HG03442 (cell line): ENCODE measurements at regions not wholly inside any gene's neighbourhood (a gene's known extent, or its start where the extent isn't known, plus 50 kb on each side); places are given as distances from the start of the nearest gene placed in this dataset.
A peak's percentile ranks its signal among the peaks of the same experiment; 100 is the strongest.
"Not testable (repeated sequence)": the region's sequence is repeated elsewhere in the genome, so short reads cannot be mapped to it uniquely, and the experiment has no call there.

Experiments used
- ATAC-seq: cut with Tn5 transposase; IDR thresholded peaks from one replicate; pipeline ENCODE4 v1.9.1; 2021; ENCODE audit warnings: mild to moderate bottlenecking, moderate library complexity; ENCODE audit not compliant: unreplicated experiment

DNA sequence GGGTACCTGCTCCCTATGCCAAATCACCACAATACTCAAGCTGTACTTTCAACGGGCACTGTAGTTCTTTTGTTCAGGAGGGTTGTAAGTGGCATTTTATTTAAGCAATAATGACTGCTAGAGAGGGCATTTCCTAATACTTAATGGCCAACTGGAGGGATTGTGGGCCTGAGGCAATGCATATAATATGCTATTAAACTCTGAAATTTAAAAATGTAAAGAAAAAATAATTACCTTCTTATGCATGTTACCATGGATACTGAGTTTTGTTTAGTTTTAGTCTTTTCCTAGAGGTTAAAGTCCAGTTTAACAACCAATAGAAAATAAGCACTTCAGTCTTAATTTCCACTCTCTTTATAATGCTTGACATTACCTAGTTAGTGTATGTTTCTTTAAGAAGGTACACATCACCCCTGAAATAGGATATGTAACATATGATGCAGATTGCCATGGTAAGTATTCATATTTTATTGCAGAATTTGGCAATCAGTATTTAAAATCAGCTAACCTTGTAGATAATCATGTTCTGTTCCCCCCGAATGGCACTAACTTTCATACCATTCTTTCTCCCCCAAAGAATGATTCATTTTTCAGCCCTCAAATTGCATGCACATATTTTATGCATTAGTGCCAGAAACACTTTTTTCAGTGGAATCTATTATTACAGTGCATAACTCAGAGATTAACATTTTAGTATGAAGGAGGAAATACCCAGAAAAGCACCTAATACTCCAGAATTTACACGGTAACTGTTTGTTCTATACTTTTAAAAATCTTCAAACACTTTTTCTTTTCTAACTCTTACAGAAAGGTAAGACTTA is 90.3 kb upstream of the ZNF438 start:
- ATAC-seq: no peak

DNA sequence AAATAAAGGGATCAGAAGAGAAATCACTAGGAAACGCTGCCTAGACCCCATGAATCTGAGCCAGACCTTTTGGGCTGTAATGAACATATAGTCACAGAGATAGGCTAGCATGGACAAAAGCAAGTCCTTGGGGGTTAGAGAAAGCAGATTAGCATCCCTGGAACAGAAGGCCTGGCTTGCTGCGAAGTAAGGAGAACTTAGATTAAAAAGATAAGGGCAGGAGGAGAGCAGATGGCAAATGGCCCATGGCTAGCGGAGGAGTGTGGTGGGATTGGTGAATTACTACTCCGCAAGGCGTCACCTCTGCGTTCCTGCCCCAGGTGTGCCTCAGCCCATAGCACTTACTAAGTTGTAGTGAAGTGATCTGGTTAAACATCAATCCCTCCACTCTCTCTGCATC is 92.3 kb upstream of the ZNF438 start:
- ATAC-seq: no peak

DNA sequence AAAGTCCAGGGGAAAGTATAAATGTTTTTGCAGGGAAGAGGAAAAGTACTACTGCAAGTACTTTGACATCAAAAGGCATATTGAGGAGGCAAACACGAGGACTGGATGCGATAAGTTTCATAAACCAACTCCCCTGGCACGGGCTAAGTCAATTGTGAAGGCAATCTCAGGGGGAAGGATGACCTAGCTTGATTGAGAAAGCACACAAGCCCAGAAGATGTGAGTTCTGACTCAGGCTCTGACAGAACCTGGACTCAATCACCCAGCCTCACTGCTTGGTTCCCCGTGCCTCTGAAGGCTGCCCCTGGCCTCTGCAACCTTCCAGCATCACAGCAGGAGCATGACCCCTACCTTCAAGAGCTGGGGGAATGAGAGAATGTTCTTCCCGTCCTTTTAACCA is 93.2 kb upstream of the ZNF438 start:
- no peak for ATAC-seq

DNA sequence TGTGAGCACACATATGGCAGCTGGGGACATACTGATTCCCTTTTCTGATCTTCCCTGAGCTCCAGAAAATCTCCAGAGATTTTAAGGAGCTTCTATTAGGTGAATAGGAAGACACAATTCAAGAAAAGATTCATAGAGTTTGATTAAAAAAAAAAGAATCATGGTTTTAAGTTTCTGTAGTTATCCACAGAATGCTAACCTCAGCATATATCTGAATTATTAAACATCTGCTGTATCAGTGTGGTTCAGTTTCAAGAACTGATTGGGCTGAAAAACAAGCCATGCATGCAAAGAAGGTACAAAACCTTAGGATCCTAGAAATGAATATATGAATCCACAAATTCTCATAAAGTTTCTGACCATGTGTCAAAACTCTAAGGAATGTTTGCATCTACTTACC is 94.1 kb upstream of the ZNF438 start:
- no peak for ATAC-seq

DNA sequence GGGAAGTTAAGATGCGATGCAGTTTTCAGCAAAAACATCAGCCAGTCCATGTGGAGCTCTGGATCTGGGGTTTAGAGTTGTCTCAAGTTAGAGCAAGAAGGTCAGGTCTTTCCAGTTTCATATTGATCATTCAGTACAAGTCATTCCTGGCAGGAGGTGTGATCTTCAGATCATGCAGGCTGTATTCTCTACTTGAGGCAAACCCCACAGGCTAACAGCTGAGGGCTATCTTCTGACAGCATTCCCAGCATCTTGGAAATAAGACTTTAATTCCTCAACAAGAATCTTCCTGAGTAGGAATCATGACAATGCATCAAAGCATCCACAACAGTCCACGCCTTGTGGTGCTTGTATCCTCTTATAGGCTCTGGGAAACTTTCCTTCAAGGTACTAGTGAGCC is 94.9 kb upstream of the ZNF438 start:
- no peak for ATAC-seq

DNA sequence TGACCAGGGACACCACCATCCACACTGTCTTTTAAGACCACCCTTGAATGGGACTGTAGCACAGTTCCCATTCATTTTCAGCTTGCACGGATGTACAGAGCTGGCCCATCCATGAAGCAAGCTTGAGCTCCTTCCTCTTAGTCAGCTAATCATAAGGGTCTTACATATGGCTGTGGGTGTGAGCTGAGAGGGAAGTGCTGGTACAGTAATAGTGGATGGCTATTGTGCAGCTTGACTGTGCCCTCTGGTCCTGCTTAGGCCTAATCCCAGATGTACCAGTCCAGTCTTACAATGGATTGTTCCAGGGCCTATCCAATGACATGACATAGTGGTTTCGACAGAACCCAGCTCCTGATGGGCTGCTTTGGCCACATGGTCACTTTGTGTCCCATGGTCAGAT is 96.9 kb upstream of the ZNF438 start:
- ATAC-seq: no peak

DNA sequence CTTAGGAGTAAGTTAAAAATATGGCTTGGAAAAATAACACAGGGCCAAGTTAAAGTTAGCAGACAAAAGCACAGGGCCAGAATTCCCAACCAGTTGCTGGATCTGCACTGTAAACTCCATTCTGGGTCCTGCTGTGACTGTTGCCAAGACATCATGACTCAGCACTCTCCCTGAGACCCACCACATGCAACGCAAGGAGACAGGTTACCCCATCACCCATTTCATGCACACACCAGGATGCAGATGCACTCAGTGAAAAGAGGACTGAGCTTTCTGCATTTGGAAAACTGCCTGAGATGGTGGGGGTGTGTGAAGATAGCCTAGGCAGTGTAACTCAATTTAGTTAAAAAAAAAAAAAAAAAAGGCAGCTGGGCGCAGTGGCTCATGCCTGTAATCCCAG is 97.6 kb upstream of the ZNF438 start:
- no peak for ATAC-seq

DNA sequence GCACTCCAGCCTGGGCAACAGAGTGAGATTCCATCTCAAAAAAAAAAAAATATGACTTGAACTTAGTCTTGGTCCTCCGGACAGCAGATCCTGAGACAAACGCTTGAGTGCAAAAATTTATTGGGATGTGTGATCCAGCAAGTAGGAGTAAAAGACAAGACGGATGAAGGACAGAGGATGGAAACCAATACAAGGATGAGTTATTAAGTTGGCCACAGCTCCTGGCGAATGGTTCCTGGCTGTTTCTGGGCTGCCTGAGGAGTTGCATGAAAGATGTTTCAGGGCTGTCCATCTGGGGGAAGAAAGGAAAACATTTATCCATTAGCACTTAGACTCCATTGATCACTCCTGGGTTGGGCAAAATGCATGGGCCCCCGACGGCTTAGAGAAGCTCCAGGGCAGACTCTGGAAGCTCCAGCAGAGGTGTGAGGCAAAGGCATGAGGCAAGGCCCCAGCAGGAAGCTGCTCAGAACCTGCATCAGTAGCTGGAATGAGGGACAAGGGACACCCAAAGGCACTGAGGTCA is 98.3 kb upstream of the ZNF438 start:
- no peak for ATAC-seq

DNA sequence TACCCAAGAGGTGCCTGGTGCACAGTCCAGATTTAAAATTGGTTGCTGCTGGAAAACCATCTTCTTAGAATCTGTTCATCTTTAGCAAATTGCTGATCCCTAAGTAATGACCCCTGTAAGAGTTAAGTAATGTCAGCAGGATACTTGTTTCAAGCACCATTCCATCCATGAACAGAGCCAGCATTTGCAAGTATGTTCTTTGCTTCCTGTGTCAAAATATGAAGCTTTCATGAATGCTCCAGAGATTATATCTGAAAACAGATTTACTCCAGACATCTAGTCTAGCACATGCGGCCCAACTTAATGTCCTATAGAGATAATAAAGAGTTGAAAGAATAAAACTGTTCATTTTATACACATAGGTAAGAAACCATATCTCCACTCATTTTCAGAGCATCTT is 98.7 kb upstream of the ZNF438 start:
- ATAC-seq: no peak

DNA sequence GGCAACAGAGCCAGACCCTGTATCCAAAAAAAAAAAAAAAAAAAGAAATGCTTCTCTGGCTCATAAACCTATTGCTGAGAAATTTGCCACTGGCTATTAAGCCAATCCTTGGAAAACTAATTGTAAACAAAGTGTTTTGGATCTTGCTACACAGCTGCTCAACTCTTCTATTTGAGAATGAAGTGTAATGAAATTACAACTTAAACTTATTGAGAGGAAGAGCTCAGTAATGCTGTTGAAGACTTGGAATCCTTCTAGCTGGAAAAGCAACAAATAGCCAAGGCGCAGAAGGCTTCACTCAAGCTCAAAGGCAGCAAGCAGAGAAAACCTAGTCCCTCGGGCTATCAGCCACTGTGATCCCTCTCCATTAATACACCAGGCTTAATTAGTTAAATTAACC is 99.6 kb upstream of the ZNF438 start:
- ATAC-seq: no peak

DNA sequence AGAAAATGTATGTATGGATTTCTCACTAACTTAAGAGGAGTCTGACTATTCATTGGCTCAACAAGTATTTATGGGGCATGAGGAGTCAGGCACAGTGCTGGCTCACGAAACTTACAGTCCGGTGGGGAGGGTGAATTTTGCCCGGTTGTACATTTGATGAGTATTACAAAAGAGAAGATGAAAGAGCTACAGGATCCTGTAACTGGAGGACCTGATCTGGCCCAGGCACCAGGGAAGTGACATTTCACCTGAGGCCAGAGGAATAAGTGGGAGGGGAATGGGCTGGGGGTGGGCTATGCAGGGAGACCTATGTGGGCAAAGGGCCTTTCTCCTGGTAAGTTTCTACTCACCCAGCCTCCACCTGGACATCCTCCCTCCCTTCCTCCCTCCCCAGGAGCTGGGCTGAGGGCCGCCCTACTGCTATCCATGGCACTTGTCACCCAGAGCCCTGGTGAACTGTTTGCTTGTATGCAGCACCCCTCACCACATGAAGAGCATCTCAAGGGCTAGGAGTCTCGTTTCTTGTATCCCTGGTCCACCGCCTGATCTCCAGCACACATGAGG is 101.1 kb upstream of the ZNF438 start:
- ATAC-seq: no peak

DNA sequence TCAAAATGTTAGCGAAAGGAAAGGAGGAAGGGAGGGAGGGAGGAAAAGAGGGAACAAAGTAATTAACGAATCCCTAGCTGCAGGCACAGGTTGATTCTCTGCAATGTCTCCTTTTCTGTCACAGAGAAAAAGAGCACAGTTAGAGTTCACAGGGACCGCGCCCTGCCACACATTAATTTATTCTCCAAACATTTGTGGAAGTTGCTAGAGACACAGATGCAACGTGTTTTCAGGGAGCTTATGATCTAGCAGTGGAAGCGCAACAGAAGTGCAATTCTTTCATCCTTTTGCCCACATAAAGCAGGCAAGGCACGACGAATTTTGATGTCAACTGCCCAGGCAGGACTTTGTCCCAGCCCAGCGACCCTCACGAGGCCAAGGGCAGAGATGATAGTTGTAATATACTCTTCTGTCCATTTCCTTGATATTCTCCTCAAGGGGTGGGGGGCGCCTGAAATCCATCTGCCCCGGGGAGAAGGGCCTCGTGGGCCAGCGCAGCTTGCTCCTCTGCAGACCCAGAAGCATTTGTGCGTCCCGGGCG is 101.7 kb upstream of the ZNF438 start:
- ATAC-seq: no peak

DNA sequence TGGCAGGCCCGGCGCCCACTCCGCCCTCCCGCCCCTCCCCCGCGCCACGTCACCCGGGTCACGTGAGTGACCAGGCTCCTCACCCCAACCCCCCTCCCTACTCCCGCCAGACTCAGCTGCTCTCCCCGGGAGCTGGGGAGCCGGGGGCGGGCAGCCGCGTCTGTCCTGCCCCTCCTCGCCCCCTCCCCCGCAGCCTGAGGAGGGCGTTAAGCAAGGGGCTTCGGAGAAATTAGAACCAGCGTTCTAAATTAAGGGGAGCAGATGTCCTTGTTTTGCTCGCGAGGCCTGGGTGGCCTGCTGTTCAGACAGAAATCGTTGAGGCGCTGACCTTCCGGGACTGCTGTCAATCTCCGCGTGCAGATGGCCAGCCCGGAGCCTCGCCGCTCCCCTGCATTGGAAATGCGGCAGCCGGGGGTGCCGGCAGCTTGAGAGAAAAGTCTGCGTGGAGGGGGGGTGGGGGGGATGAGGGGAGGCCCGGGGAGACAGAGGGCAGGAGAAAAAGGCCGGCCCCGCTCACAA is 102.2 kb upstream of the ZNF438 start:
- ATAC-seq: peak; percentile 58

DNA sequence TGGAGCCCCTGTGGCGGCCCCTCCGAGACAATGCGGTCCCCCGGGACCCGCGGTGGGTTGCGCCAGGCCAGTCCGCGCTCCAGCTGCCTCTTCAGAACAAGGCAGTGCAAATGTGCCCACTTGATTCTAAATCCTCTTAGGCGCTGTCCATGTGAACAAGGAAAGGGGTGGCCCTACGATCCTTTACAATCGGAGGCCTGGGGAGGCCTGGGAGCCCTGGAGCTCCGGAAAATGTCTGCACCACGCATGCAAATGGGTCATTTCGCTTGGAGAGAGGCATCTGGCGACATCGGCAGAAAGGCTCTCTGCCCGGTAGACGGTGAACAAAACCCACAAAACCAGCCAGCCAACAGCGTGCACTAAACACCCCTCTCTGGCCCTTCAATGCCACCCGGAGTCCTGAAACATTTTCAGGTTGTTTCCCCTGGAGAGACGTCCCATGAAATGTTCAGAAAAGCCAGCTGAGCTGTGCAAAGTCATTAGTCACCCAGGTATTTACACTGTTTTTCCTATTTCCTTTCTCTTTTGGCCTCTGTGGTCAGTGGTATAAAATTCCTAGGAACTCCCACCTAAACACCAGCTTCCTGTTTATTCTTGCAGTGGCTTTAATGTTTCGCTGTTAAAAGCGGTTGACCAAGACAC is 102.8 kb upstream of the ZNF438 start:
- peak; percentile 34 for ATAC-seq

DNA sequence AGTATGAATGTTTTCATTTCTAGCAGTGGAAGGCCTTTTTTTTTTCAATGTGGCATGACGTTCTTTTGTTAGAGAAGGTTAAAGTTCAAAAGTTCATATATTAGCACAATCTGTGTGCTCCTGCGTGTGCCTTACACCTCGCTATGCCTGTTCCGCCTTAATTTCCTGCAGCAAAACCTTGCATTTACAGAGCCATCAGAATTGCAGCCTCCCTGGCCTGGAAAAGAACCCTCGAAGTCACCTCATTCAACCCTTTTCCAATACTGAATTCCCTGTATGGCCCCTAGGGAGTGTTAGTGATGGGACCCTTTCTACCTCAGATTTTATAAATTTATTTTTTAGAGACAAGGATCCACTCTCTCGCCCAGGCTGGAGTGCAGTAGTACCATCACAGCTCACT is 103.5 kb upstream of the ZNF438 start:
- no peak for ATAC-seq

DNA sequence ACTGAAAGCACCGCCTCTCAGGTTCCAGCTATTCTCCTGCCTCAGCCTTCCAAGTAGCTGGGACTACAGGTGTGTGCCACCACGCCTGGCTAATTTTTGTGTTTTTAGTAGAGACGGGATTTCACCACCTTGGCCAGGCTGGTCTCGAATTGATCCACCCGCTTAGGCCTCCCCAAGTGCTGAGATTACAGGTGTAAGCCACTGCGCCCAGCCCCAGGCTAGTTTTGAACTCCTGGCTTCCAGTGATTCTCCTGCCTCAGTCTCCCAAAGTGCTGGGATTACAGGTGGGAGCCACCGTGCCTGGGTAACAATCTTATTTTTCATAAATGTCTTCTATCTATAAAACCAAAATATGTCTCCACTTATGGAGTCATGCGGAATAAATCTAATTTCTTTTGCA is 104.1 kb upstream of the ZNF438 start:
- not testable (repeated sequence) for ATAC-seq

DNA sequence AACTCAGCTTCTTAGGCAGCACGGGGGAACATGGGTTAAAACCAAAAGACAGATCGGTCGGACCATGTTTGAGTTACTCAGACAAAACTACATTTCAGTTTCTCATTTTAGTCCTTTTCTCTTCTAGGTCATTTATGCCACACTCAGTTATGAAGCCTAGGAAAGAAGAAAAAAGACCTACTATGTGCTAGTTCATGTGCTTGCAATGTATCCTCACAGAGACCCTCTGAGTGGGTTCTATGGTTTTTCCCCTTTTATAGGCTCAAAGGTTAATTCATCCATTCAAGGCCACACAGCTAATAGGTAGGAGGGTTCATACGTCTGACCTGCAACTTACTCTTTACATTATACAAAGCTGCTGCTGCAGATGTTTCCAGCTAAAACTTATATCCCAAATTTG is 104.7 kb upstream of the ZNF438 start:
- no peak for ATAC-seq

DNA sequence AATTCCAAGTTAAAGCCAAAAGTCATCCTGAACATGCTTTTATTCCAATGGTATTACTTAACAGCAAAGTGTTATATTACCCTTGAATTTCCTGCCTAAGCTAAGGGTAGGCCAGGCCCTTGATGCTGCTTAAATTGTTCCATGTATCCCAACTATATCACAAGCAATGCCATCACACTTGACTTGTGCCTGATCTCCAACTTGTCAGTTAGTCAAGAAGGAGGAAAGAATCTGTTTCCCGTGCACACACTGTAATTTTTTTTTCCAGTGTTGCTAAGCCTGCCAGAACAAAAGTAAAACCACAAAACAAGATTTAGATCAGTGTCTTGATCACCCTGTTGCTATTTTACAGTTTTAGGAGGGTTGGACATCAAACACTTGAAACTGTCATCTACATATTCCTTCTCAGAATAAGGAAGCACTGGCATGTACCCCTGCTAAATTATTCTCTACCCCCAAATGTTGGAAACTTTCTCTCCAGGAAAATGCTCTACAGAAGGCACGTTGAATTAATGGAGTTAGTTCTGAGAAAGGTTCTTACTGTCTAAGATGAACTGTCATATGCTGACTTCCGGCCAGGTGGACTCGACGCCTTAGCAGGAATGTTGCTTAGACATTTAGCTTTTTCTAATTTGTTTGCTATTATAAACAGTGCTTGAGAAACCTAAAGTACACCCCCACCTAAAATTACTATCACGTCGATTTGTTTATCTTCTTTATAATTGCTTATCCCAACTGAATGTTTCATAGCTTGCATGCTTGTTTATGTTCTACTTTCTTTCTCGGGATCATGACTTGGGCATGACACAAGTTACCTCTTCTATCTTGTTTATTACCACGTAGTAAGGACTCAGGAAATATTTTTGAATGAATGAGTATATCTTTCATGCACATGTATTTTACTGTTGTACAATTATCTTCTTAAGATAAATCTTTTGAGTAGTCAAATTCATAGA is 105.5 kb upstream of the ZNF438 start:
- no peak for ATAC-seq

DNA sequence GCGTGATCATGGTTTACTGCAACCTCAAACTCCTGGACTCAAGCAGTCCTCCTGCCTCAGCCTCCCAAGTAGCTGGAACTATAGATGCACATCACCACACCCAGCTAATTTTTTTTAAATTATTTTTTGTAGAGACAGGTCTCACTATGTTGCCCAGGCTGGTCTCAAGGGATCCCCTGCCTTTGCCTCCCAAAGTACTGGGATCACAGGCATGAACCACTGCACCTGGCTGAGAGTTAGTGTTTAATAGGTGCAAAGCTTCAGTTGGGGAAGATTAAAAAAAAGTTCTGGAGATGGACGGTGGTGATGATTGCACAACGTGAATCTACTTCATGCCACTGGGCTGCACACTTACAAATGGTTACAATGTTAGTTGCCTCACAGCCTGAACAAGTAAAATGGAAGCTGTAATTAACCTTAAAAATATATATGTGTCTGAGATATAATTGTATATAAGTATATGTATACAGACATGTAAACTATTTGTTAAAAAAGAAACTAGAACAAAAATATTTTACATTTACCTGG is 106.4 kb upstream of the ZNF438 start:
- no peak for ATAC-seq

DNA sequence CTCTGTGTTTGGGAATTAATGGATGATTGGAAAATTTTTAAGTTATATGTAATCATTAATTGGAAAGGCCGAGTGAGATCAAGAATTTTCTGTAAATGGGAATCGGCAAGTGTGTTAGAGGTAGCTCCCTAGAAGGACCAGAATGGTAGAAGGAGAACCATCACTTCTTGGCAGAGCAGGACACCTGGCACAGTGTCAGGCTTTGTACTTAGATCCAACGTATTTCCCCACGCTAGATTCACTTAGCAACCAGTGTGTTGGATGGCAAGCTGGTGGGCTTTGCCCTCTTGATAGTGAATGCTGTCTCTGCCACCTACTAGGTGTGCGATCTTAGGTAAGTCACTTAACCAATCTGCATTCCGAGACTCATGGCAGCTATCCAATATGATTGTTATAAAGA is 107.8 kb upstream of the ZNF438 start:
- ATAC-seq: no peak
